Ishikawa (cell line): ENCODE measurements at regions not wholly inside any gene's neighbourhood (a gene's known extent, or its start where the extent isn't known, plus 50 kb on each side); places are given as distances from the start of the nearest gene placed in this dataset.

Experiments
- CEBPB ChIP-seq: IDR thresholded peaks from 2 replicates; pipeline ENCODE4 v1.6.1; 2012
- CREB1 ChIP-seq: IDR thresholded peaks from 2 replicates; pipeline ENCODE4 v1.6.1; 2012; ENCODE audit warnings: low read depth
- EGR1 ChIP-seq: IDR thresholded peaks from 2 replicates; pipeline ENCODE4 v1.6.1; 2012
- EP300 ChIP-seq: IDR thresholded peaks from 2 replicates; pipeline ENCODE4 v1.6.1; 2012; ENCODE audit warnings: borderline replicate concordance
- FOXM1 ChIP-seq: IDR thresholded peaks from 2 replicates; pipeline ENCODE4 v1.6.1; 2012; ENCODE audit warnings: low read depth, borderline replicate concordance
- MAX ChIP-seq: IDR thresholded peaks from 2 replicates; pipeline ENCODE4 v1.6.1; 2012
- NFIC ChIP-seq: IDR thresholded peaks from 2 replicates; pipeline ENCODE4 v1.6.1; 2012
- RAD21 ChIP-seq: IDR thresholded peaks from 2 replicates; pipeline ENCODE4 v1.6.1; 2012; ENCODE audit warnings: low read depth
- TAF1 ChIP-seq: IDR thresholded peaks from 2 replicates; pipeline ENCODE4 v1.6.1; 2012; ENCODE audit warnings: low read depth, mild to moderate bottlenecking
- TCF12 ChIP-seq: IDR thresholded peaks from 2 replicates; pipeline ENCODE4 v1.6.1; 2012; ENCODE audit warnings: low read depth
- TEAD4 ChIP-seq: IDR thresholded peaks from 2 replicates; pipeline ENCODE4 v1.6.1; 2012
- USF1 ChIP-seq: IDR thresholded peaks from 2 replicates; pipeline ENCODE4 v1.6.1; 2012
- YY1 ChIP-seq: IDR thresholded peaks from 2 replicates; pipeline ENCODE4 v1.6.1; 2012; ENCODE audit warnings: low read depth
- ZBTB7A ChIP-seq: IDR thresholded peaks from 2 replicates; pipeline ENCODE4 v1.6.1; 2012; ENCODE audit warnings: low read depth
- TF ChIP-seq, protein P1 (sequence below): IDR thresholded peaks from 2 replicates; pipeline ENCODE4 v1.6.1; 2012; ENCODE audit warnings: low read depth, mild to moderate bottlenecking

- TF ChIP-seq CREB1, result no peak
- no peak for TF ChIP-seq ZBTB7A
- TF ChIP-seq FOXM1, result no peak
- TF ChIP-seq MAX, result no peak
- TF ChIP-seq CEBPB, result no peak
- no peak for TF ChIP-seq USF1
- no peak for TF ChIP-seq TAF1
- TF ChIP-seq TEAD4, result no peak
- no peak for TF ChIP-seq RAD21
- TF ChIP-seq YY1, result no peak
- TF ChIP-seq TCF12, result no peak
- no peak for TF ChIP-seq EP300
- TF ChIP-seq, protein P1, sequence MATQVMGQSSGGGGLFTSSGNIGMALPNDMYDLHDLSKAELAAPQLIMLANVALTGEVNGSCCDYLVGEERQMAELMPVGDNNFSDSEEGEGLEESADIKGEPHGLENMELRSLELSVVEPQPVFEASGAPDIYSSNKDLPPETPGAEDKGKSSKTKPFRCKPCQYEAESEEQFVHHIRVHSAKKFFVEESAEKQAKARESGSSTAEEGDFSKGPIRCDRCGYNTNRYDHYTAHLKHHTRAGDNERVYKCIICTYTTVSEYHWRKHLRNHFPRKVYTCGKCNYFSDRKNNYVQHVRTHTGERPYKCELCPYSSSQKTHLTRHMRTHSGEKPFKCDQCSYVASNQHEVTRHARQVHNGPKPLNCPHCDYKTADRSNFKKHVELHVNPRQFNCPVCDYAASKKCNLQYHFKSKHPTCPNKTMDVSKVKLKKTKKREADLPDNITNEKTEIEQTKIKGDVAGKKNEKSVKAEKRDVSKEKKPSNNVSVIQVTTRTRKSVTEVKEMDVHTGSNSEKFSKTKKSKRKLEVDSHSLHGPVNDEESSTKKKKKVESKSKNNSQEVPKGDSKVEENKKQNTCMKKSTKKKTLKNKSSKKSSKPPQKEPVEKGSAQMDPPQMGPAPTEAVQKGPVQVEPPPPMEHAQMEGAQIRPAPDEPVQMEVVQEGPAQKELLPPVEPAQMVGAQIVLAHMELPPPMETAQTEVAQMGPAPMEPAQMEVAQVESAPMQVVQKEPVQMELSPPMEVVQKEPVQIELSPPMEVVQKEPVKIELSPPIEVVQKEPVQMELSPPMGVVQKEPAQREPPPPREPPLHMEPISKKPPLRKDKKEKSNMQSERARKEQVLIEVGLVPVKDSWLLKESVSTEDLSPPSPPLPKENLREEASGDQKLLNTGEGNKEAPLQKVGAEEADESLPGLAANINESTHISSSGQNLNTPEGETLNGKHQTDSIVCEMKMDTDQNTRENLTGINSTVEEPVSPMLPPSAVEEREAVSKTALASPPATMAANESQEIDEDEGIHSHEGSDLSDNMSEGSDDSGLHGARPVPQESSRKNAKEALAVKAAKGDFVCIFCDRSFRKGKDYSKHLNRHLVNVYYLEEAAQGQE, result no peak
- TF ChIP-seq NFIC, result no peak
- TF ChIP-seq EGR1, result no peak
Measured at GRCh38 chr1:193957556-193958095, 771.2 kb upstream of the B3GALT2 start.

DNA sequence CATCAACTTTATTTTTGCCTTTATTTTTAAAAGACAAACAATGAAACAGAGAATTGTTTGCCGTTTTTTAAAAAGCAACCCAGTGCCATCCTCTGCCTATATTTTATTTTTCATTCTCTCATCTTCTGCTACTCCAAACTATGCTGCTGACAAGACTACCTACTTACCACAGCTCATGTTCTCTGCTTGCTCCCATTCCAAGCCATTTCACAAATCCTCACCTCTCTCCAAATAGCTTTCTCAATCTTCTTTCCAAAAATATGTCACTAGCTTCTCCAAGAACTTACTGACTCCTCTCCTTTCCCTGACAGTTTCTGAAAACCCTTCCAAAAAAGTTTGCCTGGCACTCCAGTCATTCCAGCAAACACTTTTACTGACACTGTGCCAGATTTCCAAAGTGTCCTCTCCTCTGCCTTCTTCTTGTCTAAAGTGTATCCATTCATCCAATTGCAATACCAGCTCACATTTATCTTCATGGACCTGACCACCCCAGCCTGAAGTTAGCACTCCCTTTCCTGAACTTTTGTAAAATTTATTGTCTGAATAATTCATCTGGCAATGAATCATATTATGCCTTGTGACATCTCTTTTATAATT, 766.5 kb upstream of the B3GALT2 start:
- TF ChIP-seq YY1 (no peak), NFIC (no peak), EP300 (no peak), ZBTB7A (no peak), RAD21 (no peak), USF1 (no peak), TCF12 (no peak), EGR1 (no peak), CREB1 (no peak), FOXM1 (no peak), MAX (no peak), CEBPB (no peak), TEAD4 (no peak), TAF1 (no peak)
- TF ChIP-seq, protein P1, result no peak

DNA sequence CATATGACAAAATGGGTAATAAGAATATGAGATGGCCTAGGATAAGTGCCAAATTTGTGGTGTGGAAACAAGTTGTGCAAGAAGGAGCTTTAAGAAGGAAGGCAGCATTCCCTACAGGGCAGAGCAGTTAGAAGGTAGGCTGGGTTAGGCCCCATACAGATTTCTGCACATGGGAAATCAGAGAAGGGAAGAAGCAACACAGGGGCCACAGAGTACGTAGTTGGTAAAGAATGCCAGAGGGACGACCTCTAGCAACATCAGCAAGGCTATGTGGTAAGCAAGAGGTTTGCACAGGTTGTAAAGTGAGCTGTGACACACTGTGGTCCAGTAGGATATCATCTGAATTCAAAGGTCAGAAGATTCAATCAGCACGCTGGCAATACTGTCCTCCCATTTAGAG, 765.6 kb upstream of the B3GALT2 start:
- TF ChIP-seq NFIC, result no peak
- no peak for TF ChIP-seq USF1
- no peak for TF ChIP-seq RAD21
- TF ChIP-seq EP300, result no peak
- no peak for TF ChIP-seq TEAD4
- no peak for TF ChIP-seq FOXM1
- no peak for TF ChIP-seq TCF12
- TF ChIP-seq TAF1, result no peak
- no peak for TF ChIP-seq YY1
- TF ChIP-seq EGR1, result no peak
- no peak for TF ChIP-seq MAX
- TF ChIP-seq, protein P1, result no peak
- TF ChIP-seq CREB1, result no peak
- TF ChIP-seq ZBTB7A, result no peak
- TF ChIP-seq CEBPB, result no peak
